ENCODE measurements at regions not wholly inside any gene's neighbourhood (a gene's known extent, or its start where the extent isn't known, plus 50 kb on each side); places are given as distances from the start of the nearest gene placed in this dataset.

DNA sequence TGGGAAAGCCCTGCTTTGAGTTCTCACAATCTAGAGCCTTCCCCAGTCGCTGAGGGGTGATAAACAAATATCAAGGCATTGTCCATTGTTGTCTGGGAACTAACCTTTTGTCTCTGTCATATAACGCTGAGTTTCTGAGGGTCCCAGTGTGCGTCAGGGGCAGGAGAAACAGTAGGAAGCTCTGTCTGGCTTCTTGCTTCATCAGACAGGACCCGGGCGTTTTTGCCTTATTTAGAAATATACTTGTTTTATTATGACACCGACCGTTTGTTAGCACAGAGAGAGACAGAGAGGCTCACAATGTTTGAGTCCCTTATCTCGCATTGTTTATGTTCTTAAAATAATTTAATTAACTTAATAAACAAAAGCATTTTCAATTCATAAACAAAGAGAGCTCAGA, 204.9 kb upstream of the GAS1 start:
- TF ChIP-seq, protein P1, sequence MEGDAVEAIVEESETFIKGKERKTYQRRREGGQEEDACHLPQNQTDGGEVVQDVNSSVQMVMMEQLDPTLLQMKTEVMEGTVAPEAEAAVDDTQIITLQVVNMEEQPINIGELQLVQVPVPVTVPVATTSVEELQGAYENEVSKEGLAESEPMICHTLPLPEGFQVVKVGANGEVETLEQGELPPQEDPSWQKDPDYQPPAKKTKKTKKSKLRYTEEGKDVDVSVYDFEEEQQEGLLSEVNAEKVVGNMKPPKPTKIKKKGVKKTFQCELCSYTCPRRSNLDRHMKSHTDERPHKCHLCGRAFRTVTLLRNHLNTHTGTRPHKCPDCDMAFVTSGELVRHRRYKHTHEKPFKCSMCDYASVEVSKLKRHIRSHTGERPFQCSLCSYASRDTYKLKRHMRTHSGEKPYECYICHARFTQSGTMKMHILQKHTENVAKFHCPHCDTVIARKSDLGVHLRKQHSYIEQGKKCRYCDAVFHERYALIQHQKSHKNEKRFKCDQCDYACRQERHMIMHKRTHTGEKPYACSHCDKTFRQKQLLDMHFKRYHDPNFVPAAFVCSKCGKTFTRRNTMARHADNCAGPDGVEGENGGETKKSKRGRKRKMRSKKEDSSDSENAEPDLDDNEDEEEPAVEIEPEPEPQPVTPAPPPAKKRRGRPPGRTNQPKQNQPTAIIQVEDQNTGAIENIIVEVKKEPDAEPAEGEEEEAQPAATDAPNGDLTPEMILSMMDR (IDR thresholded peaks at IDR 0.05; ENCODE audit: low read depth, low read length): no peak
- no peak overlapping the region for H3K4me3 ChIP-seq (replicated peaks in 1 of 2; ENCODE audit: low read depth in 2 of 2, low read length in 2 of 2)
- DNase-seq (ENCODE audit: low read depth in 2 of 2): no peak

- TF ChIP-seq, protein P1 (IDR thresholded peaks at IDR 0.05; ENCODE audit: low read depth, low read length): no peak
- H3K4me3 ChIP-seq (replicated peaks in 1 of 2; ENCODE audit: low read depth in 2 of 2, low read length in 2 of 2): no peak overlapping the region
- no peak for DNase-seq (ENCODE audit: low read depth in 2 of 2)
Measured at GRCh38 chr9:87156247-87156646, 208.9 kb upstream of the GAS1 start.

- H3K4me3 ChIP-seq (replicated peaks in 1 of 2; ENCODE audit: low read depth in 2 of 2, low read length in 2 of 2): no peak overlapping the region
- DNase-seq (ENCODE audit: low read depth in 2 of 2): no peak
- TF ChIP-seq, protein P1 (IDR thresholded peaks at IDR 0.05; ENCODE audit: low read depth, low read length): no peak
Measured at GRCh38 chr9:87157366-87158031, 210.2 kb upstream of the GAS1 start.

DNA sequence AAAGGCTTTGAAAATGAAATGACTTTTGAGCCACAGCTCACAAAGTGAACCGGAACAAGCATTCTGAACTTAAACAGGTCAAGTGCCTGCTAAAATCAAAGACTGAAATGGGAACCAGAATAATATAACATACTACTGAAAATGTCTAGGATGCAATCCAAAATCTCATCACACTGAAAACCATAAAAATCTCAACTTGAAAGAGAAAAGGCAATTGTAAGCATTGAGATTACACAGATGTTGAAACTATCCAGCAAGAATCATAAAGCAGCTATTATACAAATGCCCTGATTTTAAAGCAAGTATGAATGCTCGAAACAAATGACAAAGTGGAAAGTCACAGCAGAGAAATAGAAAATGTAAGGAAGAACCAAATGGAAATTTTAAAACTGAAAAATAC, 211.5 kb upstream of the GAS1 start:
- TF ChIP-seq, protein P1 (IDR thresholded peaks at IDR 0.05; ENCODE audit: low read depth, low read length): no peak
- no peak for DNase-seq (ENCODE audit: low read depth in 2 of 2)
- no peak overlapping the region for H3K4me3 ChIP-seq (replicated peaks in 1 of 2; ENCODE audit: low read depth in 2 of 2, low read length in 2 of 2)

DNA sequence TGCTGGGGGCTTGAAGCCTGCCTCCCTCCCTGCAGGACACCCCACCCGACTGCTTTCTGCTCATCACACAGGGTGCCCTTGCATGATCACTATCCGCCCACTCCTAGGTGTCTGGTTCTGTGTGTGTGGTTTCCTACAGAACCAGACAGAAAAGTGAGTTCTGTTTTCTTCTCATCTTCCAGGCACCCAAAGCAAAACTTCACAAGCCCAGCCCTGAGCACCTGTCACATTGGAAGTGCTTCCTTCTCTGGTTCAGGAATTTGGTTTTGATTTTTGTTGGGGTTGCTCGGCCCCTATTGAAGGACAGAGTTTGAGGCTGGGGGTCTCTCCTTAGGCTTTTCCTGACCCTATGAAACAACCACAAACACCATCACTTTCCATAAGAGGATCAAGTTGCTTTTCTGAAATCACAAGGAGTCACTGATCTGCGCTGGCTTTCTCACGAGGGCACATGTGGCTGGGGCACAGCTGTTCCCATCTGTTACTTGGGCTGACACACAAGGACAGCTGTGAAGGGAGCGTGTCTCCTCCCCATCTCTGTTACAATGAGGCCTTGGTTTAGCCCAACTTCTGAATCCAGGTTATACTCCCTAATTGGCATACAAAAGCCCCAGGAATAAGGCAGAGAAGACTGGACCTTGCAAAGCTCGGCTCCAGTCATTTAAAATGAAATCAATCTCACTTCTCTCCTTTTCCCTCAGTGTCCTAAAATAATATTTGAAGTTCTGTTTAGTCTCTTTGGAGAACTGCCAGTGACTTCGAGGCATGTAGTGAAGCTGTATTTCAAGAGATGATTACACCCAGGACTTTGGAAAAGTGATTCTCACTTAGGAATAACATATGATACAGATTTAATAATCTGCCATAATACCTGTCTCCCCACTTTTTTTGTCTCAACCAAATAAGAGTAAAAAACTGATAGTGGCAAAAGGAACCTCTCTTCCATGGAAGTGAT, 213.1 kb upstream of the GAS1 start:
- DNase-seq (ENCODE audit: low read depth in 2 of 2): no peak
- no peak overlapping the region for H3K4me3 ChIP-seq (replicated peaks in 1 of 2; ENCODE audit: low read depth in 2 of 2, low read length in 2 of 2)
- TF ChIP-seq, protein P1 (IDR thresholded peaks at IDR 0.05; ENCODE audit: low read depth, low read length): no peak

- DNase-seq (ENCODE audit: low read depth in 2 of 2): no peak
- H3K4me3 ChIP-seq (replicated peaks in 1 of 2; ENCODE audit: low read depth in 2 of 2, low read length in 2 of 2): no peak overlapping the region
- TF ChIP-seq, protein P1 (IDR thresholded peaks at IDR 0.05; ENCODE audit: low read depth, low read length): no peak
Measured at GRCh38 chr9:87167161-87167560, 219.9 kb upstream of the GAS1 start.
